Hematopoietic multipotent progenitor cell treated with erythropoietin and hydrocortisone succinate and interleukin-3 and kit ligand, for 17 days (in vitro differentiated cells): ENCODE measurements at regions not wholly inside any gene's neighbourhood (a gene's known extent, or its start where the extent isn't known, plus 50 kb on each side); places are given as distances from the start of the nearest gene placed in this dataset.

Experiments used
- DNase-seq: peaks from one replicate; pipeline ENCODE4 v3.0.0-alpha.2; 2015; ENCODE audit warnings: low spot score

GRCh38 chr1:204736836-204737235, 51.3 kb upstream of the LRRN2 start:
- DNase-seq = no peak

- DNase-seq = no peak
Measured at GRCh38 chr1:204738506-204738905, 53.0 kb upstream of the LRRN2 start.

DNA sequence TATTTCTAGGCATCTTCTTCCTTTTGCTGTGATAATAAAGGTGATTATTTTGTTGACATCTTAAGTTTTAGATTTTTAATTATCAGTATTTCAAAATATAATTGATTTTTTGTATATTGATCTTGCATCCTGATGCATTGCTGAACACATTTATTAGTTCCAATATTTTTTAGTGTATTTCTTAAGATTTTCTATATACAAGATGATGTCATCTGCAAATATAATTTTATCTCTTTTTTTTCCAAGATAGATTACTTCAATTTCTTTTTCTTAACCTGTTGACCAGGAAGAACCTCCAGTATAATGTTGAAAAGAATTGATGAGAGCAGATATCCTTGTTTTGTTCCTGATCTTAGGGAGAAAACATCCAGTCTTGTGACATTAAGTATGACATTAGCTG, 54.8 kb upstream of the LRRN2 start:
- no peak for DNase-seq

GRCh38 chr1:204741440-204741839, 55.9 kb upstream of the LRRN2 start:
- no peak for DNase-seq

GRCh38 chr1:204742676-204743251, 57.2 kb upstream of the LRRN2 start:
- DNase-seq = no peak

DNA sequence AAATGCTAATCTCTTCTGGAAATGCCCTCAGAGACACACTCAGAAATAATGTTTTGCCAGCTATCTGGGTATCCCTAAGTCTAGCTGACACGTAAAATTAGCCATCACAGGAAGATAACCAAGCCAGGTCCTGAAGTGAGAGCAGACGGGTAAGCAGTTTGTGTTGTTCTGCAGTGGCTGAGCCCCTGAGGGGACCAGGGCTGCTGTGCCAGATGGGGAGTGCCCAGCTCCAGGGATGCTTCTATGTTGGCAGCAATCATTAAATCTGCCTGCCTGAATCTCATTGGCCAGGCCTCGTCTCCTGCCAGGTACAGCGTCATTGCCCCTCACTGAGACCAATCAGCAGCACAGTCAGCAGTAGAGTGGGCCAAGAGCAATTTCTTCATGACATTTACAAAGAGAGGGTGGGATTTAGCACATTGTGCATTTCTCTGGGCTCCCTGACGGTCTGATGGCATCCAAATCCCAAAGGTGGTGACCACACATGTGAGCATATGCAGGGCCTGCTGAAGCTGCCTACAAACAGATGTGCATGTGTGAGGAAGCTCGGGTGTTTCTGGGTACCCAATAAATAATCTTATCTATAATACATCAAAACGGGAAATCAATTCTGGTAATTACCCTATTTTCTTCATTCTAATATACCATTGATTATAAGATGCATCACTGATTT, 58.7 kb upstream of the LRRN2 start:
- DNase-seq = no peak

- peak; percentile 76 for DNase-seq
Measured at GRCh38 chr1:204746838-204747442, 61.4 kb upstream of the LRRN2 start.

DNA sequence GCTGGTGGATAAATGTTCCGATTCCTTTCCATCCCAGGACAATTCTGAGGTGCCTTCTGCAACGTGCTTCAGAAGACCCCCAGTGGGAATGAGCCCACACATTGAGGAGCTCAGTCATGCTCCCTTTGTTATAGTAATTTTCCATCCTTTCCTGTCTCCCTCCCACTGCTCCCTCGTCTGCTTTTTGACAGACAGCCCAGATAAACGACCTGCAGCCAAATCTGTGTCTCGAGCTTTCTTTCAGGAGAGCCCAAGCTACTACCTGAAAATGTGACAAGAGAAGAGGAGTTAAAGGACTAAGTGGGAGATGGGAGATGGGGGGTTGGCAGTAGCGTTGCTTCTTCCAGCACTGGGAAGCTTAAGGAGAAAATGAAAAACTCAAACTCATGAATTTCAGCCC, 65.9 kb upstream of the LRRN2 start:
- DNase-seq = no peak

DNA sequence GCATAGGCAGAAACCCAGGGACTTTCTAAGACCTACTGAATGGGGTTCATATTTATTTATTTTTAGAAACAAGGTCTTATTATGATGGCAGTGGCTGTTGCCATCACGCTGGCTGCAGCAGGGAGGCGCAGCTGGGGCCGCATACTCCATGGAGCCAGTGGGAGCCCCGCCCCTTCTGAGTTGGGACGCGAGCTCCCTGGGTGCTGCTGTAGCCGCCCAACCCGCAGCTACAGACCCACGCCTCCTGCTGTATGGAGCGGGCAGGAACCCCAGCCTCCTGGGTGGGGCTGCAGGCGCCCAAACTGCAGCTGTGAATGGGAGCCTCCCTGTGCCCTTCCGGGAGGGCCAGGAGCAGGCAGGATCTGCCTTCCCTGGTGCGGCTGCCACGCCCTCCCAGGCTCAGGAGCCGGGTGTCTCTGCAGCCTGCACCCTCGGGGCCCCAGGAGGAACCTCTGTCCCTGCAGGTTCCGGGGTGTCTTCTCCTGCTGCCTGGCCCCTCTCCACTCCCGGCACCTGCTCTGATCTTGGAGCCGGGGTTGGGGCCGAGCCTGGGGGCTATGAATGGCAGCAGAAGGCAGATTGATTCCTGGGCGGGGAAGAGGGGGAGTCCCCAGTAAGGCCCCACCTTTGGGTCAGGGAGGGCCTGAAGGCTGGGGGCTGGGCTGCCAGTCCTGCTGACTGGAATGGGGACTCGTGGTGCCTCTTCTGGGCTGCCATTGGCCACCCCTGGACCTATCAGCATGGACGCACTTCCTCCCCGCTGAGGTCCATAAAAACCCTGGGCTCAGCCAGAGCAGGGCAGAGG, 66.5 kb upstream of the LRRN2 start:
- DNase-seq = no peak

- no peak for DNase-seq
Measured at GRCh38 chr1:204752688-204753040, 67.1 kb upstream of the LRRN2 start.

GRCh38 chr1:204754821-204755220, 69.3 kb upstream of the LRRN2 start:
- no peak for DNase-seq

DNA sequence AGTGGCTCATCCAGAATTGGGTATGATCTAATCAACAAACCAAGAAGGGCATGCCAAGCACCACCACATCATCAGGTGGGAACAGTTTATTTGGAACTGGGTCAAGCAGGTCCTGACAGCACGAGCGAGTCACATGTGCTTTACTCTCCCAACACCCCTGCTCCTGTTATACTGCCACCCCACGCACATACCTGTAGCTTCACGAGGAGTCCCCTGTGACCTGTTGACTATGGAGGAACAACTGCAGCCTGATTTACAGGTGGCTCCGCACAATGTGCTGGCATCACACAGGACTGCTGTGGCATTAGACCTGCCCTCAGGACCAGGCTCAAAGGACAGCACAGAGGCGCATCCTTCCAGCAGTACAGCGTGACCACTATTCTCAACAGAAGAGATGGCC, 70.8 kb upstream of the LRRN2 start:
- no peak for DNase-seq

DNA sequence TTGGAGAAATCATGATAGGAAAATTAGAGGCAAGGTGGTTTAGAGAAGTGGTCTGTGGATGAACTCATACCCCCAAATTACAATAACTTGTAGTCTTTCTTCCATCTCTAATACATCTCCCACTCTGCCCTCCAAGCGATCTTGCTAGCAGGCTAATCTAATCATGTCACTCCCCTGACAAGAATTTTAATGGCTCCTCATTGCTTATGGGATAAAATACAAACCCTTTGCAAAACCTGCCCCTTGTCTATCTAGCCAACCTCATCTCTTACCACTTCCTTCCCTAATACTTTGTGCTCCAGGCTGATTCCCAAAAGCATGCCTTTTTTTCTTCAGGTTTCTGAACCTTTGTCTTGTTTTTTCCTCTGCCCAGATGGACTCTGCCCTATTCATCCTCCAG, 71.3 kb upstream of the LRRN2 start:
- DNase-seq = no peak

- no peak for DNase-seq
Measured at GRCh38 chr1:204758601-204759000, 73.1 kb upstream of the LRRN2 start.

DNA sequence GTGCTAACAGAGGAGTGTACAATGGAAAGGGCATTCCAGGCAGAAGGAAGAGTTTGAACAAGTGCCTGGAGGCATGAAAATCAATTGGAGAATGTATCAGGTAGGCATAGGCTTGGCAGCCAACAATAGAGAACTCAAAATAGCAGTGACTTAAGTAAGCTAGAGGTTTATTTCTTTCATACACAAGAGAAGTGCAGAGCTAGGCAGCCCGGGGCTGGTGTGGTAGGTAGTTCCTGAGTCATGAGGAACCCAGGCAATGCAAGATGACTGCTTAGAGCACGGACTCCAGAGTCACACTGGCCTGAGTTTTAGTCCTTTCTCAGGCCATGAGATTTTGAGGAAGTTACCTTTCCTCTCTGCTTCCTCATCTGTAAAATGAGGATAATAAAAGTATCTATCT, 74.8 kb upstream of the LRRN2 start:
- DNase-seq = no peak

- no peak for DNase-seq
Measured at GRCh38 chr1:204760757-204761156, 75.2 kb upstream of the LRRN2 start.

DNA sequence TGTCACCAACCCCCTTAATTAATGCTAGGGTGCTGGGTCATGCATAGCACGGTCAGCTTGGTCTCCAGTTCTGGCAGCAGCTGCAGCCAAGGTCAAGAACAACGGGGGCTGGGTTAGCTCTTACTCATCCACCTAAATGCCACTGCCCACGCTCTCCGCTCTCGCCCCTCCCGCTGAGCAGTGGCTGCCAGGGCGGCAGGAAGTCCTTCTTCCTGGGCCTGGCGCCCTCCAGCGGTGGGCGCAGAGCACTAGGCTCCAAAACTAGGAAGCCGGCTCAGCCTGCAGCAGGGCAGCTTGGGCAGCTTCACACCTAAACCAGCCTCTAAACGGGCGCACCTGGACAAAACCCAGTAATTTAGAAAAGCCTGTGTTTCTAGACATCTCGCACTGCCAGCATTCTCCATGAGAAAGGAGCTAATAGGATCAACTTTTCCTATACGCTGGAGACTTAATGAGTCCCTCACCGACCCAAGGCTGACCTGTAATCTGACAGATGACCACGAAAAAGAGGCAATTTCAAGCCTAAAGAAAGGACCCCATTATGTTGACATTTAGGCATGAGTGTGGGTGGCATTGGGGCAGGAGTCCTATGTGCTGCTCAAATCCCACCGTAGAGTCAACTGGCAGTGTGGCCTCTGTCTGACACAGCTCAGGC, 78.4 kb upstream of the LRRN2 start:
- peak; percentile 56 for DNase-seq

- no peak for DNase-seq
Measured at GRCh38 chr1:204769997-204770396, 84.5 kb upstream of the LRRN2 start.

- DNase-seq = no peak
Measured at GRCh38 chr1:204771358-204771757, 85.8 kb upstream of the LRRN2 start.

- no peak for DNase-seq
Measured at GRCh38 chr1:204773246-204773645, 87.7 kb upstream of the LRRN2 start.

- no peak for DNase-seq
Measured at GRCh38 chr1:204775546-204775945, 90.0 kb upstream of the LRRN2 start.

DNA sequence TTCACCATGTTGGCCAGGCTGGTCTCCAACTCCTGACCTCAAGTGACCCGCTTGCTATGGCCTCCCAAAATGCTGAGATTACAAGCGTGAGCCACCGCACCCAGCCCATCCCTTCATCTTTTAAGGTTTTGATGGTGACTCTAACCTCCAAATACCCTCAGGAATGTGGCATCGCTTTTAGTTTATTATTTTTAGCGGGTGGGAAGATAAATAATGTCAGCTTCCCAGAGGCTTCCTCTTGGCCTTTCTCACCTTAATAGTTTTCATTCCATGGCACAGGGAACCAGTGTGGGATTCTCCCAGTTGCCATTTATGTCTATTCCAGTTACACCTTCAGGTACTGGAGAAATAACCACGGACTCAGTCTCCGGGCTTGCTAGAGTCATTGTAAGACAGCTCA, 92.1 kb upstream of the LRRN2 start:
- no peak for DNase-seq

GRCh38 chr1:204780630-204781029, 90.0 kb upstream of the NFASC start:
- DNase-seq = no peak
